Liver (tissue), 8 donors: ENCODE measurements at regions not wholly inside any gene's neighbourhood (a gene's known extent, or its start where the extent isn't known, plus 50 kb on each side); places are given as distances from the start of the nearest gene placed in this dataset.

Source experiments
- DNase-seq: peaks from one replicate; pipeline ENCODE4 v3.0.0-alpha.2; 2017; ENCODE audit warnings: low spot score
- H3K27ac ChIP-seq, 2 donors: one replicate each; pipeline ENCODE4 v1.7.0; 2013; ENCODE audit warnings: inconsistent platforms in 2 of 2, low read length in 2 of 2, control low read depth in 1 of 2, low read depth in 1 of 2, mild to moderate bottlenecking in 1 of 2
- H3K27me3 ChIP-seq, 4 donors: one replicate each; pipeline versions ENCODE4 v1.6.1 to v1.7.0; 2013; ENCODE audit warnings: low read length in 3 of 4, inconsistent platforms in 1 of 4, mild to moderate bottlenecking in 1 of 4, moderate library complexity in 1 of 4; ENCODE audit not compliant: control insufficient read depth in 4 of 4, insufficient read depth in 4 of 4
- H3K36me3 ChIP-seq, 4 donors: one replicate each; pipeline versions ENCODE4 v1.6.1 to v1.7.0; 2013; ENCODE audit warnings: low read length in 3 of 4, mild to moderate bottlenecking in 3 of 4, low read depth in 1 of 4, moderate library complexity in 1 of 4; ENCODE audit not compliant: control insufficient read depth in 4 of 4, insufficient read depth in 3 of 4
- H3K4me1 ChIP-seq, 4 donors: one replicate each; pipeline versions ENCODE4 v1.6.1 to v1.7.0; 2013; ENCODE audit warnings: low read length in 3 of 4, mild to moderate bottlenecking in 3 of 4, moderate library complexity in 1 of 4; ENCODE audit not compliant: control insufficient read depth in 4 of 4, insufficient read depth in 4 of 4
- H3K4me3 ChIP-seq, 3 donors: one replicate each; pipeline versions ENCODE4 v1.6.1 to v1.7.0; 2013; ENCODE audit warnings: low read length in 3 of 3, control low read depth in 1 of 3, low read depth in 1 of 3, mild to moderate bottlenecking in 1 of 3
- H3K9ac ChIP-seq, 2 donors: one replicate each; pipeline ENCODE4 v1.7.0; 2013; ENCODE audit warnings: low read length in 2 of 2, mild to moderate bottlenecking in 2 of 2, moderate library complexity in 2 of 2, control low read depth in 1 of 2, low read depth in 1 of 2
- H3K9me3 ChIP-seq, 4 donors: one replicate each; pipeline versions ENCODE4 v1.6.1 to v1.7.0; 2013; ENCODE audit warnings: low read length in 3 of 4; ENCODE audit not compliant: control insufficient read depth in 4 of 4
- ATF3 ChIP-seq: IDR thresholded peaks from 2 replicates; pipeline ENCODE4 v1.6.1; 2016; ENCODE audit warnings: antibody characterized with exemption
- CTCF ChIP-seq: fragments of 150-350 bp; IDR thresholded peaks from 2 replicates; pipeline ENCODE4 v1.5.1; 2017; ENCODE audit warnings: improper control_type of control experiment, low read depth, low read length; ENCODE audit not compliant: missing input control
- EGR1 ChIP-seq, 2 donors: IDR thresholded peaks; 2 replicates each; pipeline ENCODE4 v1.6.1; 2016 to 2018; ENCODE audit warnings: antibody characterized with exemption in 2 of 2, low read depth in 2 of 2
- FOXA1 ChIP-seq: IDR thresholded peaks from 2 replicates; pipeline ENCODE4 v1.6.1; 2016; ENCODE audit warnings: antibody characterized with exemption
- FOXA2 ChIP-seq: IDR thresholded peaks from 2 replicates; pipeline ENCODE4 v1.6.1; 2016; ENCODE audit warnings: antibody characterized with exemption
- GABPA ChIP-seq, 2 donors: IDR thresholded peaks in 1 of 2; conservative IDR thresholded peaks in 1 of 2; 2 replicates each; pipeline ENCODE4 v1.6.1; 2016; ENCODE audit warnings: antibody characterized with exemption in 2 of 2, mild to moderate bottlenecking in 1 of 2, moderate library complexity in 1 of 2
- HNF4A ChIP-seq, 2 donors: conservative IDR thresholded peaks; 2 replicates each; pipeline ENCODE4 v1.6.1; 2016; ENCODE audit warnings: antibody characterized with exemption in 2 of 2, mild to moderate bottlenecking in 2 of 2
- HNF4G ChIP-seq: IDR thresholded peaks from 2 replicates; pipeline ENCODE4 v1.6.1; 2016; ENCODE audit warnings: antibody characterized with exemption
- MAX ChIP-seq: IDR thresholded peaks from 2 replicates; pipeline ENCODE4 v1.6.1; 2016; ENCODE audit warnings: antibody characterized with exemption
- NR2F2 ChIP-seq: IDR thresholded peaks from 2 replicates; pipeline ENCODE4 v1.6.1; 2016; ENCODE audit warnings: antibody characterized with exemption
- RAD21 ChIP-seq, 2 donors: IDR thresholded peaks; 2 replicates each; pipeline ENCODE4 v1.6.1; 2016; ENCODE audit warnings: antibody characterized with exemption in 2 of 2, mild to moderate bottlenecking in 2 of 2
- REST ChIP-seq: IDR thresholded peaks from 2 replicates; pipeline ENCODE4 v1.6.1; 2016; ENCODE audit warnings: antibody characterized with exemption, mild to moderate bottlenecking
- RXRA ChIP-seq, 2 donors: IDR thresholded peaks; 2 replicates each; pipeline ENCODE4 v1.6.1; 2017 to 2018; ENCODE audit warnings: antibody characterized with exemption in 2 of 2, mild to moderate bottlenecking in 1 of 2
- SP1 ChIP-seq: IDR thresholded peaks from 2 replicates; pipeline ENCODE4 v1.6.1; 2018; ENCODE audit warnings: antibody characterized with exemption, mild to moderate bottlenecking
- TAF1 ChIP-seq: conservative IDR thresholded peaks from 2 replicates; pipeline ENCODE4 v1.6.1; 2016; ENCODE audit warnings: antibody characterized with exemption, mild to moderate bottlenecking
- YY1 ChIP-seq: IDR thresholded peaks from 2 replicates; pipeline ENCODE4 v1.6.1; 2016; ENCODE audit warnings: antibody characterized with exemption, mild to moderate bottlenecking
- WGBS: extraction: QIAGEN DNeasy Blood & Tissue Kit; methylation state at CpG from one replicate; pipeline ENCODE4 v1.1.7; 2013; 5-methylcytosine and 5-hydroxymethylcytosine counted together
- donor health status: healthy.
- donor health status: healthy.
- donor health status: healthy.
- donor health status: healthy.
- donor health status: healthy.

GRCh38 chr11:11758603-11759196 is 83.1 kb upstream of the USP47 start:
- no peaks in the 10 kb centered on the region for H3K4me1 ChIP-seq

More at GRCh38 chr11:11758603-11759196, 83.1 kb upstream of the USP47 start:
- H3K9me3 ChIP-seq, result no peaks in the 10 kb centered on the region
- H3K4me3 ChIP-seq, result no peak overlapping the region
- H3K9ac ChIP-seq, result no peak overlapping the region
- H3K27ac ChIP-seq, result no peak overlapping the region
- TF ChIP-seq FOXA1, result no peak
- no peak for TF ChIP-seq HNF4G
- no peak for TF ChIP-seq EGR1 (IDR thresholded peaks at IDR 0.05; ENCODE audit: low read depth in 2 of 2)
- no peak for TF ChIP-seq CTCF
- TF ChIP-seq REST, result no peak
- TF ChIP-seq NR2F2, result no peak
- TF ChIP-seq ATF3, result no peak
- no peak for TF ChIP-seq HNF4A (conservative IDR thresholded peaks at IDR 0.05)
- no peak for TF ChIP-seq MAX
- TF ChIP-seq YY1, result no peak
- TF ChIP-seq RXRA (IDR thresholded peaks at IDR 0.05), result no peak
- TF ChIP-seq TAF1, result no peak
- TF ChIP-seq FOXA2, result no peak
- no peak for TF ChIP-seq SP1
- TF ChIP-seq RAD21 (IDR thresholded peaks at IDR 0.05), result no peak
- no peak for TF ChIP-seq GABPA (IDR thresholded peaks at IDR 0.05 in 1 of 2, conservative IDR thresholded peaks at IDR 0.05 in 1 of 2)
- no peak for DNase-seq
- 84% methylated on average over 8 of the region's 8 CpGs for WGBS
- H3K36me3 ChIP-seq, result no peaks in the 10 kb centered on the region
- no peaks in the 10 kb centered on the region for H3K27me3 ChIP-seq
